ENCODE measurements at regions not wholly inside any gene's neighbourhood (a gene's known extent, or its start where the extent isn't known, plus 50 kb on each side); places are given as distances from the start of the nearest gene placed in this dataset.
"Not testable (repeated sequence)": the region's sequence is repeated elsewhere in the genome, so short reads cannot be mapped to it uniquely, and the experiment has no call there.

DNA sequence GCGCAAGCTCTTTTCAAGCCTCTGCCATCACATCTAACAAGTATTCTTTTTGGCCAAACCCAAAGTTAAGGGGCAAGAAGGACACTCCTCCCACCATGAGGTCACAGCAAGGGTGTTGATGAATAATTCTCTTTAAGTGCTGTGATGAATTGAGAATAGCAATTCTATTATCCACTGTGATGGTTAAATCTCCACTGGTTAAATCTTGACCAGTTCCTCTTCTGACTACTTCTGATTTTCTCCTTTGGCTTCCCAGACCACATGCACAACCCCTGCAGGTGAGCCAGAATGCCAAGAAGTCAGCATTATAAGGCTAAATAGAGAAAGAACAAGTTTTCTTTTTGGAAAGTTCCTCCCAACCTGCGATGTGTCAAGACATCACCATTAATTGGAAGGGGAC lies 90.6 kb upstream of the BCL2L14 start:
- DNase-seq = no peak

DNA sequence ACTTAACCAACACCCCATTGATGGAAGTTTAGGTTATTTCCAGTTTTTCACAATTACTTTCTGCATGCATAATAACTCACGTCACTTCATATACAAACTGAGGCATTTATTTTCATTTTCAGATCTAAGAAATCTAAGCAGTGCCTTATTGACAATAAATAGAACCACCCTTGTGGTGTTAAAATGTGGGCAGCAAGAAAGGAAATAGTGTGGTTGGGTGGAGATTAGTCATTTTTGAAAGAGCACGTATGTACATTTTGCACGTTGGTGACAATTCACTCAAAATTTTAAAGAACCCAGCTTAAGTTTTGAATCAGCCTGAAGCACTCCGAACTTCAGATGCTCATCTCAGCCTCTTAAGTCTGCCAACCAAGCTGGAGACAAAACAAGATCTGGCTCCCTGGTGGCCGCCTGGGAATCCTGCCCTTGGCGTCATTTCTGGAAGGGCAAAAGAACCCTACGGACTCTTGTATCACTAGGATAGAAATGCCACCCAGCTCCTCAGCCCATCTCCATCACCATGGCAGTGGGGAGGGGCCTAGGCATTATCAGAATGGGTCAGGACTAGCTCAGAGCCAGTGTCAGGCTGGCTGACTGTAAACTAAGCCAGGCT lies 89.5 kb upstream of the BCL2L14 start:
- DNase-seq = no peak

DNA sequence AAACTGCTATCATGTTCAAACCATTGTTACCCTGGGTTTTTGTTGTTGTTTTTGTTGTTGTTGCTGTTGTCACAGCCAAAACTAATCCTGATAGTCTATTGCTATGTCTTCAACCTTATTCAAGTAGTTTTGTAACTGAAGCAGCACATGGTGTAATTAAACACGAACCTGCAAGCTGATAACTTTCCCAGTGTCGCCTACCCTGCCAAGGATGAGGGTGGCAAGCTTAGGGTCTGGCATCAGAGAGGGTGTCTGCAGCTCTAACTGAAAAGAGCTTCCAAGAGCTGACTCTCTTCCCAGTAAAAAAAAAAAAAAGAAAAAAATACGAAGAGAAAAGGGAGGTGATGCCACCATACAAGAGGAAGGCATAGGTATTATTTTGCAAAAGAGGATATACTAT lies 86.3 kb upstream of the BCL2L14 start:
- no peak for DNase-seq

DNA sequence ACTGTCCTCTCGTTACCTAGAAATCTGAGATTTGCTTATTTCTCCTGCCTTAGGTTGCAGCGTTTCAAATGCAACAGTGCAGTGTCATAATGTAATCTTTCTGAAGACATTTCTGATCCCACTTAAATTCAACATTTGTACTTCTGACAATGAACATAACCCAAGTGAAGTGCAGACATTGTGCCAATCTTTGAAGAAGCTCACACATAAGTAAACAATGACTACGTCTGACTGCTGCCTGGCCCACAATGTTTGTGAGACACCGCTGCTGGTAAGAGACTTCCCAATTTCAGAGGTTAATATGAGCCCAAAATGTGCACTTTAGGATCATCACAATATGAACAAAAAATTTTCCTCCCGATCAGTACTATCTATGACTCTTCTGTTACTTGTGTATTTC lies 84.6 kb upstream of the BCL2L14 start:
- no peak for DNase-seq

DNA sequence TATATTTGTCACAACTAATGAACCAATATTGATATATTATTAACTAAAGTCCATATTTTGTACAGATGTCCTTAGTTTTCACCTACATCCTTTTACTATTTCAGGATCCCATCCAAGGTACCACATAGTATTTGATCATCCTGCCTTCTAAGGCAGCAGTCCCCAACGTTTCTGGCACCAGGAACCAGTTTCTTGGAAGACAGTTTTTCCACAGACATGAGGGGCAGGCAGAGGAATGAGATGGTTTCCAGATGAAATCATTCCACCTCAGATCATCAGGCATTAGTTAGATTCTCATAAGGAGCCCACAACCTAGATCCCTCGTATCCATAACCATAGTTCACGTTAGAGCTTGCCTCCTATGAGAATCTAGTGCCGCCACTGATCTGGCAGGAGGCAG lies 82.8 kb upstream of the BCL2L14 start:
- no peak for DNase-seq

DNA sequence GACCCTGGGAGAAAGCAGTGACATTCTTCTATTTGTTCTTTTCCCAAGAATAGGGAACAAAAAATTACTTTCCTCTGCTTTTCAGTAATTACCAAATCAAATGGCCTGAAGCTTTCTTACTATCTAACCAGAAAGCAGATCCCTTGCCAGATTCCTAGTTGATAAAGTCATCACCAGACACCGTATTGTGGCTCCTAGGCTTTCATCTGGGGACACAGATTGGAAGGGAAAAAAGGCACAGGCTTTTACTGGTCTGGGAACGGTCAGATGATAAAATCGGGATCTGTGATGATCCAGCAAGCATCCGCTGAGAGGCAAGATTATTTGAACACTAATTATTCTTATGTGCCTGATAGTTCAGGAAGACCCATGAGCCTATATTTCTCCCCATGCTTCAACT lies 79.1 kb upstream of the BCL2L14 start:
- DNase-seq = no peak

DNA sequence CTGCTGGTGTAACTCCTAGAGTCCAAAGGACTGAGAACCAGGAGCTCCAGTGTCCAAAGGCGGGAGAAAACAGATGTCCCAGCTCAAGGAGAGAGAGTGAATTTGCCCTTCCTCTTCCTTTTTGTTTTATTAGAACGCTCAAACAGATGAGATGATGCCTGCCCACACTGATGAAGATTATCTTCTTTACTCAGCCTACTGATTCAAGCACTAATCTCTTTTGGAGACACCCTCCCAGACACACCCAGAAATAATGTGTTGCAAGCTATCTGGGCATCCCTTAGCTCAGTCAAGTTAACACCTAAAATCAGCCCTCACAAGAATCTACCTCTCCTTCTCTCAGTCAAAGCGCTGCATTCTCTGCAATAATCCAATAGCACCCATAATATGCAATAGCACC lies 78.2 kb upstream of the BCL2L14 start:
- DNase-seq = no peak

DNA sequence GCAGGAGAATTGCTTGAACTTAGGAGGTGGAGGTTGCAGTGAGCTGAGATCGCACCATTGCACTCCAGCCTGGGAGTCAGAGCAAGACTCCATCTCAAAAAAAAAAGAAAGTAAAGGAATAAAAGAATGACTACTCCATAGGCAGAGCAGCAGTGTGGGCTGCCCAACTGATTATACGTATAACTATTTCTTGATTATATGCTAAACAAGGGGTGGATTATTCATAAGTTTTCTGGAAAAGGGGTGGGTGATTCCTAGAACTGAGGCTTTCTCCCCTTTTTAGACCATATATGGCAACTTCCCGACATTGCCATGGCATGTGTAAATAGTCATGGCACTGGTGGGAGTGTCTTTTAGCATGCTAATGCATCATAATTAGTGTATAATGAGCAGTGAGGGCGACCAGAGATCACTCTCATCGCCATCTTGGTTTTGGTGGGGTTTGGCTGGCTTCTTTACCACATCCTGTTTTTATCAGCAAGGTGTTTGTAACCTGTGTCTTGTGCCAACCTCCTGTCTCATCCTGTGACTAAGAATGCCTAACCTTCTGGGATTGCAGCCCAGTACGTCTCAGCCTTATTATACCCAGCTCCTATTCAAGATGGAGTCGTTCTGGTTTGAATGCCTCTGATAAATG lies 72.3 kb upstream of the BCL2L14 start:
- DNase-seq = not testable (repeated sequence)

DNA sequence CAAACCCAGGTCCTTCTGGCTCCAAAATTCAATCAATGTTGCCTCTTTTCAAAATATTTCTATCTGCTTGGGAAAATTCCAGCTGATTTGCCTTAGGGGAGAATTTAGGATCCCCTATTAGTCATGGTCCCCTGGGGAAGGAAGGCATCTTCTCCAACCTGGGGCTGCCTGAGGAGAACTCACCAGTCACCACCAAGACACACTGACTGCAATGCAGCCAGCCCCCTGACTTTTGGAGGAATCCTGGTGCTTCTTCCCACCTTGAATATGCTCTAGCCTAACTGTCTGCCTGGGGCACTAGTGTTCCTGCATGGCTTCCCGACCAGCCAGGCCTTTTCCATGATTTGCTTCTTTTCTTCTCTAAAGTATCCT lies 71.8 kb upstream of the BCL2L14 start:
- no peak for DNase-seq

DNA sequence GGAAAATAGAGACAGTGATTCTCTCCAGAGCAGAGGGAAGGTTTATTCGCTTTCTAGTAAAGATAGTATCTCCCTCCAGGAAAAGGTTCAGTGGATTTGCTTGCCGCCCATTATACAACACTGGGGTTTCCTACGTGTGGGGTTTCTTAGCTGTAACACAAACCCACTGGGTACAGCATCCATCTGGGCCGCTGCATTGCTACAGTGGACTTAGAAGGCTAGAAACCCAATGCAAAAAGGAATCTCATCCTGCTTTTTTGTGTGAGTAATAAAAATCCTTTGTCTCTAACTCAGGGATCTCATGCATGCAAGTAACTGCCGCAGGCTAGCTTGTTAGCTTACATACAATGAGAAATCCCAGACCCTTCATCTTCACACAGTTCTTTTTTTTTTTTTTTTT lies 67.1 kb upstream of the BCL2L14 start:
- no peak for DNase-seq

DNA sequence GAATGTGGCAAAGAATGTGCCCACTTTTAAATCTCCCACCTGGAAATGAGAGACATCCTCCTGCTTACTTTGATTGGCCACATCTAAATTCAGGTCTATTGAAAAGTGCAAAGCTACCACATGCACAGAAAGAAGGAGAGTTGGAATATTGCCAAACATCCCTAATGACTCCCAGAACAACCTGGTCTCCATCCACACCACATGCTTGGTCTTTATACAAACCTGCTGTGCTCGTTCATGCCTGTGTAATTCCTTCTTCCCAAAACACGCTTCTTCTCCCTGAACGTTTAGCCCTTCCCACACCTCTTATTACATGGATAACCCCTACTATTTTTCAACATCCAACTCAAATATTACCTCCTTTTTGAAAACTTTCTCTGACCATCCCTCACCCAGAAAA lies 66.2 kb upstream of the BCL2L14 start:
- DNase-seq = peak; percentile 64

DNA sequence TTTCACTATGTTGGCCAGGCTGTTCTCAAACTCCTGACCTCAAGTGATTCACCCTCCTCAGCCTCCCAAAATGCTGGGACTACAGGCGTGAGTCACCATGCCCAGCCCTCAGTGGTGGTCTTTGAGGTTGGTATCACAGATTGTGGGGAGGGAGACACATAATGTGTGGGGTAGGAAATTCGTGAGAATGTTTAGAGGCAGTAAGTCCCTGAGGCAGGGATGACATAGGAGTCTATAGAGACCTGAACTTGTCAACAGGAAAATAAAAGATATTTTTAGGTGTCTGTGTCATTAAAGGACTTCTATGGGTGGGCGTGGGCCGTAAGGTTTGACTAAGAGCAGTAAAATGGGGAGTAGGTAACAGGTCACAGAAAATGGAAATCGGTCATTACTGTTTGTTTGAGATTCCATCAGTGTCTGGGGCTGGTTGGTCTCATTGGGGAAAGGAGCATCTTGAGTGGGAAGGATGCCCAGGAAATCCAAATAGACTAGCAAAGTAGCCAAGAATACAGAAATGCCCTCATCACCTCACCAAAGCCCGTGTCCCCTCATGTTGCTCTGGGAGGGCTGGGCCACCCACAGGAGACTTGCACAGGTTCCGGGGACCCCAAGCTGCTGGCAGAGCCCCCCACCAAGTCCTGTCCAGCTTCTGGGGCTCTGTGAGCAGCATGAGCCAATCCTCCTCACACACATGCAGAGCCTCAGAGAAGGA lies 63.6 kb upstream of the BCL2L14 start:
- no peak for DNase-seq

DNA sequence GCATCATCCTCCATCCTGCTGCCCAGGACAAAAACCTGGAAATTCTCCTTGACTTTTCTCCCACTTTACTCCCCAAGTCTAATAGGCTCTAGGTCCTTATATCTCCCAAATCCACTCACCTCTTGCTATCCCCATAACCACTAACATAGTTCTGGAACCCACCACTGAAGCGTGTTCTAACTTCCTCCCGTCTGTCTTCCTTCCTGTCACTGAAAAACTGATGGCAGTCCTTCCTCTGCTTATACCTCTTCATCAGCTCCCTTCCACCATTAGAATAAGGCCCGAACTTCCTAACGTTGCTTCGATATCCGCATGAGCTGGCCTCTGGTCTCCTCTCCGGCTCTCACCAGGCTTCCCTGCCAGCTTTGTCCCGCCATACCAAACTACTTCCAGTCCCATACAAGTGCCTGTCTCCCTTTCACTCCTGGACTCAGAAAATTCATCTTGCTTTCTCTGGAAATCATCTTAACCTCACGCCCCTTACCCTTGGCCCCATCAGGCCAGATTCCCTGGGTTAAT lies 63.0 kb upstream of the BCL2L14 start:
- no peak for DNase-seq

DNA sequence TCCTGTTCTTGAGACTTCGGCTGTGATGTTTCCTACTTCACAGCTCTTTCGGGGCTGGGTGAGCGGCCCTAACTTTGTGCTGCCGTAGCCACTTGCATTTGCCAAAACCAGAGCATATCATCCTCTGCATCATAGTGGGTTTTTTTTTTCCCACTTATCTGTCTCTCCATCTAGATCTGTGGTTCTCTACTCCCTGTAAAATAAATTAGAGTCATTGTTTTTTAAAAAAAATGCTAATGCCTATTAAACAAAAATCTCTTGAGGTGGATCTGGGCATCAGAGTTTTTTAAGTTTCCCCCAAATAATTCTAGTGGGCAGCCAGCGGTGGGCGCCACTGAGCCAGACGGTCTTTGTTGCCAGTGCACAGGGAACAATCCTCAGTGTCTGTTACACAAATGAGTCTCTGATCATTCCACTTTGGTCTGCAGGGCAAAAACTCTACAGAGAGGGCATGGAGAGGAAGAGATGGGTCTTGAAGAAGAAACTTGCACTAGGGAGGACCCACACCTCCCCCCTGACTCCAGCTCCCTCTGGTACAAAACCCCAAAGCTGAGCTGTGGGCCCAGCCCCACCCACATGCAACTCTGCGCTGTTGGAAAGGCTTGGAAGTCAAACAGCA lies 62.4 kb upstream of the BCL2L14 start:
- DNase-seq = peak; percentile 32

DNA sequence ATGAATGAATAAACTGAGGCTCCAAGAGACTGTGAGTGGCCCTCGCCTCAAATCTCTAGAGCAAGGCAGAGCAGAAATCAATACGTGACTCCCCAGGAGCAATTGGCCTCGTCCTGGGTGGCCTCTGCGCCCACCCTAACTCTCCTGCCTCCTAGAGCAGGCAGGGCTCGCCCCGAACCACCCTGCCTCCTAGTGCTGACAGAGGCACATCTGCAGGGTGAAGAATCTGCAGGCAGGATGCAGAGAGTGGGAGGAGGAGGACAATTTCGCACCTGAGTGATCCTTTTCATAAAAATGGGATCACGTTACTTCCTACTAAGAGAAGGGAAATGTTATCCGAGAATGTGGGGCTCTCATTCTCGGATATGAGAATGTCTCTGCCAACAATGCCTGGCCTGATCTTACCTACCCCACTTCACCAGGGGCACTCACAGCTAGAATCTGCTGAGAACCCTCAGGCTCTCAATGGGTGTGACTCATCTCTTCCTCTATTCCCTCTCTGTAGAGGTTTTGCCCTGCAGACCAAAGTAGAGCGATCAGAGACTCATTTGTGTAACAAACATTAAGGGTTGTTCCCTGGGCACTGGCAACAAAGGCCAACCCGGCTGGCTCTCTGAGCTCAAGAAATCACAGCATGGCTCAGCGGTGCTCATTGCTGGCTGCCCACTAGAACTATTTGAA lies 61.7 kb upstream of the BCL2L14 start:
- DNase-seq = peak; percentile 72

DNA sequence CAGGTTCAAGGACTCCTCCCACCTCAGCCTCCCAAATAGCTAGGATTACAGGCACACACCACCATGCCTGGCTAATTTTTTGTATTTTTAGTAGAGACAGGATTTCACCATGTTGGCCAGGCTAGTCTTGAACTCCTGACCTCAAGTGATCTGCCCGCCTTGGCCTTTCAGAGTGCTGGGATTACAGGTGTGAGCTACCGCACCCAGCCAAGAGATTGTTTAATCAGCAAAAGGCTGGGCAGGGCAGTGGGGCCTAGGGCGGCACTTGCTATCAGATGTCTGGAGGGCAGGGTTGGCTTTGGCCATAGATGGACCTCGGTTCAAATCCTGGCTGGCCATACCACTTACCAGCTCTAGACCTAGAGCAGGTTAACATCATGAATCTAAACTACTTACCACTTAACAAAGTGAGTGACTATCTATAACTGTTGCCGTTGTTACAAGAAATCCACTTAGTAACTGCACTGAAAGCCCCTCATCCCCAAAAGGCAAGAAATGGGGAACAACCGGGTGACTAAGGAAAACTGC lies 60.9 kb upstream of the BCL2L14 start:
- DNase-seq = not testable (repeated sequence)

DNA sequence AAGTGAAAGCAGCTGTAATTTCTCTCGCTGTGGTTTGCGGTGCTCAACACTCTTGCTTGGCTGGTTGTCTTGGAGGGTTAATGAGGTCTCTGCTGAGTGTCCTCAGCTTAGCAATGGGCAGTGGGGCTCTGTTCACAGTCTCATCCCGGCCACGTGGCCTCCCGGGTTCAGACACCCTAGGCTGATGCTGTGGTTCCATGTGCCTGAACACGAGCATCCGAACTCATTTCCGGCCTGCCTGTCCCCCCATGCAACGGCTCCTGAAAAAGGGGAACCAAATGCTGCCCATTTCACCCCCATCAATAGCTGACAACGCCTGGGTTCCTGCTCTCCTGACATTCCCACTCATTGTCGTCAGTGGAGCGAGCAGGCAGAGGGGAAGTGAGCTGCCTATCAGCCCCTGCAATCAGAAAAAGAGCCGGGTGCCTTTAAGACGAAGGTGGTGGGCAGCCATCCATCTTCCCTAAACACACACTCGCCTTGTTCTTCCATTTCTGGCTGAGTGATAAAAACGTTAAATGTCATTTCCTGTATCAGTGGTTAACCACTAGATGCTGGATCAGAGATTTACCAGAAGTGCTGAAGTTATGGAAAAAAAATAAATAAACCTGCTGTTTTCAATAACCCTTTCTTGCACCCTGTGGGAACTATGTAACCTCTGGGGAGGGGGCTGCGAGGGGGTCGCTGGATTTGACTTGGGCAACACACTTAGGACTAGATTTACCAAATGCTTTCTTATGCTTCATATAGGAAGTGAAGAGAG lies 60.3 kb upstream of the BCL2L14 start:
- no peak for DNase-seq

DNA sequence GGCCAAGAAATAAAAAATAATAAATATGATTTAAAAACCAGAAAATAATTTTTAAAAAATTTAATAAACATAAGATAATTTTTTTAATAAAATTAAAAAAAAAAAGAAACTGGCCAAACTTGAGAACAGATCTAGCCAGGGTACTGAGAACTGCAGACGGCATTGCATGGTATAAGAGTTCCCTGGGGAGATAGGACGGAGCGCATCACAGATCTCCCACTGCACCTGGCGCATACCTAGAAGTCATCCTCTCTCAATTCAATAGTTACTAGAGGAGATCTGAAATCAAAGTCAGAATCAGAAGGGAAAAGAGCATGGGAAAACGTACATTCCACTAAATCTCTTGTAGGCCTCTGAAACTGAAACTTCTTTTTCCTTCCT lies 58.9 kb upstream of the BCL2L14 start:
- no peak for DNase-seq

DNA sequence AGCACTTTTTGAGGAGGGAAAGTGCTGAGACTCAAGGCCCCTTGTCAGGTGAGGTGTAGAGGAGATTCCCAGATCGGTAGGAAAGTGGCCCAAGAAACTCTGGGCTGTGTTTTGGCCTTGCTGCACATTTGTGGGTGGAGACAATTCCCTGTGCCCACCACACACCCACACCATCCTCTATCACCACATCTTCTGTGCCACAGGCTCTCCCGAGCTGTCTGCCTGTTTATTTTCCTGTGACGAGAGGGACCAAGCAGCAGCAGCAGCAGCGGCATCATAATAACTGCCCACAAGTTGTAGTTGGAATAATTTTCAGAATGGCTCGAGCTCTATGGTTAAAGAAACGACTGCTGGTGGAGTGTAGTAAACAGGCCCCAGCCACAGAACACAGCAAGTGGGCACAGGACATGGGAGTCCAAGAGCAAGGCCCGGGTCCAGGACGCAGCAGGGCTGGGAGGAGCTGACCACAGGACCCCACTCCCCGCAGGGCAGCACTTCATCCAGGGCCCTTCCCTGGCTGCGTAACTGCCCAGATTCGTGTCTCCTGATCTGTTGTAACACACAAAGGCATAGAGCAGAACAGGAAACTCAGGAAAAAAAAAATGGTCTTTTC lies 55.6 kb upstream of the BCL2L14 start:
- DNase-seq = no peak

DNA sequence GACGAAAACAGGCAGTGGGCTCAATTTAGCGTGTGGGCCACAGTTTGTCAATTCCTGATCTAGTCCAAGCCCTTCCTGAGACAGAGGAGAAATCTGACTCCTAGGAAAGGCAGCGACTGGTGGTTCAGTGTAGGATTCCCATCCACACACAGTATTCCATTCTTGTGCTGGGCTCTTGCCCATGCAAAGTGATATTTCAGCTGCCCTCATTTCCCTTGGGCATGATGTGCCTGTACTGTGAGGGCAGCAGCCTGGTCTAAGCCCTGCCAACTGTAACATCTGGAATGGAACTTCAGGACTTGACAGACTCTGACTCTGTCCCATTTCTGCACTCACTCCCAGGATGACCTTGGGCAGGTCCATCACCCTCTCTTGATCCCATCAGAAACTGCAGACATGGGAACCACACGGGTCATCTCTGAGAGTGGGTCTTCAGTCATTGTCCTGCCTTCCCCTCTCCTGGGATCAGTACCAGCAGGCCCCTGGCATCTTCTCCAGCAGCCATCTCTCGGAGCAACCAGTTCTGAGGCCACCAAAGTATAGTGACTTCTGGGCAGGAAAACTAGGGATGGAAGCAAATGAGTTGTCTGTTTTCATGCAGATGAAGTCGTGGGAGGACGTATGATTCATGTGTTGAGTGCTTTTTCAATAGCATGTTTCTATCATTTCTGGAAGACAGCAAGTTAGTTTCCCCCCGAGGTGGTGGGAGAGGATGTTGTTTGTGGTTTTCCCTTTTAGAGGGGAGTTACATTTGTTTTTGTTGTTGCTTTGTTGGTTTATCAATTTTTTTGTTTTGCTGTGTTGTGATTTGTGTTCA lies 54.2 kb upstream of the BCL2L14 start:
- no peak for DNase-seq

DNA sequence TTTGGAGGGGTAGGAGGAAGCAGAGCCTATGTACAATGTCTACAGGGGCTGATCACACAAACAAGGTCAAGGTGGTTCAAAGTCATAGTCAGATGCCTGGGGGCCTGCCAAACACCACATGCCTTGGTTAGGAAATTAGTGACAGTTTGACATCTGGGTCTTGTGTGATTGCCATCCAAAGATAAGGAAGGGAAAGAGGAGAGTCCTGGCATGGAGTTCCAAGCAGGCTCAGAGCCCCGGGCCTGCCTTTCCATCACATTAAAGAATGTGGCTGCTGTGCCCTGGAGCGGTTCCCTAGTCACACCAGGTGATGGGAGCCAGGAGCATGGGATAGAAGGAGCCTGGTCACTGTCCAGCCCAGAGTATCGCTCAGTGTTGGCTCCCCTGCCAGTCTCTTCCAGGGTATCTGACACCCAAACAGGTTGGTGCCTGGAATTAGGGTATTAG lies 53.6 kb upstream of the BCL2L14 start:
- peak; percentile 95 for DNase-seq

Data from NCI-H1694 (cell line).